Suppressor macrophage (primary cell): ENCODE measurements at regions not wholly inside any gene's neighbourhood (a gene's known extent, or its start where the extent isn't known, plus 50 kb on each side); places are given as distances from the start of the nearest gene placed in this dataset.

Source experiments
- DNase-seq, 4 experiments: peaks; one replicate each; pipeline ENCODE4 v3.0.0-alpha.2; 2020 to 2022

- peak; percentile 24 to 65 (median 52) for DNase-seq
Observed at GRCh38 chr6:146903451-146903850, 300.8 kb upstream of the STXBP5 start.

DNA sequence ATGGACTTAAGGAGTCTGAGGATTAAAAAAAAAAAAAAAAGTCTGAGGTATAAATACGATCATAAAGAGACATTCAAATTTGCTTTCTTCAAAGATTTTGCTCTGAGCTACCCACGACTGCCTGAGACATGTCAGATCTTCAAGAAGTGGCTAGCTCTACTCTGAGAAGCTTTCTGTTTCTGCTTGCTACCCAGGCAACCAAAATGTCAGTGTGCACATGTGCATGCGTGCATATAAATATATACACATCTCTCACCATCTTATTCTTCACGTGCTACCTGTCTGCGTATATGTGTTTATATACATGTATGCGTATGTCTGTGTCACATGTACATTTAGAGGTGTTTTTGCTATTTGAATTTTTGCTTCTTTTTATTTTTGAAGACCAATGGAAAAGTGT is 299.6 kb upstream of the STXBP5 start:
- no peak for DNase-seq

- no peak for DNase-seq
Observed at GRCh38 chr6:146905181-146905704, 299.0 kb upstream of the STXBP5 start.

DNA sequence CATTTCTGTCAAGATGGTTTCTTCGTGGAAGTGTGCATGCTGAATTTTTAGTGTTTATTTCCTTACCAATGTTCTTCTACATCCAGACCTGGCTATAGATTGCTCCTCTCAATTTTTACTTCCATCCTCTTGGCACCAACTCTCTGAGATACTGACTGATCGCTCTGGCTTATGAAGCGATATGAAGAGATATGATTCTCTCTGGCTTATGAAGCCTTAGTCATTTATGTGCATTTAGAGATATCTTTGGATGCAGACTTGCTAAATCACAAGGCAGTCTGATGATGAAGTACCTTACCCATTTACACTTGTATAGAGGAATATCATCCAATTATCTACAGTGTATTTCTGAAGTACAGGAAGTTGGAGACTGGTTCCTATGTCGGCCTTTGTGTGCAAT is 295.4 kb upstream of the STXBP5 start:
- DNase-seq, result no peak

DNA sequence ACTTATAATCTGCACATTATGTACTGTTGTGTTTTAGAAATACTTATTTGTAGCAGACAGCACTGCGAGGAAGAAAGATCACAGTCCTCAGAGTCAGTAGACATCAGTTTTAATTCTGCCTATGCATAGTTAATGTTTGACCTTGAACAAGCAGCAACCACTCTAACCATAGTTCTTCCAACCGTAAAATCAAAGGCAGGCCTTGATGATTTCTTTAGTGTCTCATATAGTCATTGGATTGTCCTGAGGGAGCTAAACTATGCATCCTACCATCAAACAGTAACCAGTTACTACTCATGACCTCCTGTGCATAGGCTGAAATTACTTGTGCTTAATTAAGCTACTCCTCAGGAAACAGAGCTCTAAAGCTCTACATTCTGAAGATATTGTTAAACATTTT is 294.8 kb upstream of the STXBP5 start:
- DNase-seq, result no peak

DNA sequence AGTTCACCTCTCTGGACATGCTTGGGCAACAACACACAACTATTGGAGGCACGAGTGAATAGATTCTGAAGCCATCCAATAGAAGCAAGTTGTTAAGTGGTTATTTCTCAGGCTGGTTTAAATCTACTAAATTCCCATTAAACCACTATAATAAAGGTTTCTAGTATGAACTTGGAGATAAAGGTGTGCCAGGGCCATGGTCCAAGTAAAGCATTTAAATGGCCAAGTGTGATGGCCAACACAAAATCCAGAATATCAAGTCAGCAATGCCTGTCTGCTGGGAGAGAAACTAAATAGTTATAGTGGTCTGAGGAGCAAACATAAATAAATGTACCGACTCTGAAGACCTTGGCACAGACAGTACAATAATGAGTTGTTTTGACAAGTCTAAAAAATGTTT is 294.3 kb upstream of the STXBP5 start:
- no peak for DNase-seq

DNA sequence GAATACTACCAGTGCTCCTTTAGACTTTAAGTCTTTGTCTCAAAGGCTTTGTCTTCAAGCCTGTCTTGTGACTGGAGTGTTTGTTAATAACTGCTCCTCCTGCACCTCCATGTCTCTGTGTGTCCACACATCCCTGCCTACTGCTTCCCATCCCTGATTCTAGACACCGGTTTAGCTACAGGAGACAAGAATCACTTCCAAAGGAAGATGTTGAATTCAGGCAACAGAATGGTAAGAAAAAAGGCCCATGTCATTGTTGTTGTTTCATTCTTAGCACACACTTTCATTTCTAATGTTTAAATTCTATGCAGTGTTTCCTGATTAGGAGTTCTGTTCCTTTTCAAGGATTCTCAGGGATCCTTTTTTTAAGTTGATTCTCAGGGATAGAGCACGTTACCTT is 293.6 kb upstream of the STXBP5 start:
- no peak for DNase-seq

- no peak for DNase-seq
Observed at GRCh38 chr6:146911635-146912215, 292.5 kb upstream of the STXBP5 start.

DNA sequence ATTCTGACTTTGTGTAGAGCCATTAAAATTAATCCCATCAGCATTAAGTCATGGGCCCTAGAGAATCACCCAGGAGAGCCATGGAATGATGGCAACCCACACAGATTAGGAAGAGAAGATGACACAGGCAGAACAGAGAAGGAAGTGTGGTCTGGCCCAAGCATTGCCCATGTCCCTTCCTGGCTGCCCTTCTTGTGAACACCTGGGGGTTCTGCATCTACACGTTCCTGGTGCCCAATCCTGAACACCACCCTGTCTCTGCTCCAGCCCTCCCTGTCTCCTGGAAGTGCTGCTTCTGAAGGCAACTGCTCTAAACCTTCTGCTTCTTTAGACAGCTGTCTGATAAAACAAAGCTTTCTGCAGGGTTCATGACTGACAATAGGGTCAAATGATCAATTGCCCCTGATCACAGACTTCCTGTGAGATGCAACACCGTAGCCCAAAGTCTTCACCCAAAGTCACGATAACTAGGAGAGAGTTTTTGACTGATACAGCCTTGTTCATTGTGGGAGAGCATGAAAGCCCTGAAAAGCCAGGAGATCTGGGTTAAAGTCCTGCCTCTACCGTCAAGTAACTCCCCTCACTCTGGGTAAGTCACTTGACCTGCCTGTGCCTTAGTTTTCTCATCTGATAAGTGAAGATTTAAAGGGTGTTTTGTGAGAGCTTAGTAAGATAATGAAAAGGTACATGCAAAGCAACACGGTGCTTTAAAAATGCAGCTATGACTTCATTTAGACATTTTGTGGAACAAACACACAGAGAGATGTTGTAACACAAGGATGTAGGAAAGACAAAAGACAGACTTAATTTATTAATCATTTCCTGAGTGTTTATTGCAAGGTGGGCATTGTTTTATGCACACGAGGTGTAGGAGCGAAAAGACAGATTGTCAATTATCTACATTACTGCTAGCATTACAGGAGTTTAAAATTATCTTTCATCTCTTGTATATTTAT is 291.2 kb upstream of the STXBP5 start:
- peak in 3 of 4 experiments; percentile 6 to 54 (median 47) for DNase-seq

DNA sequence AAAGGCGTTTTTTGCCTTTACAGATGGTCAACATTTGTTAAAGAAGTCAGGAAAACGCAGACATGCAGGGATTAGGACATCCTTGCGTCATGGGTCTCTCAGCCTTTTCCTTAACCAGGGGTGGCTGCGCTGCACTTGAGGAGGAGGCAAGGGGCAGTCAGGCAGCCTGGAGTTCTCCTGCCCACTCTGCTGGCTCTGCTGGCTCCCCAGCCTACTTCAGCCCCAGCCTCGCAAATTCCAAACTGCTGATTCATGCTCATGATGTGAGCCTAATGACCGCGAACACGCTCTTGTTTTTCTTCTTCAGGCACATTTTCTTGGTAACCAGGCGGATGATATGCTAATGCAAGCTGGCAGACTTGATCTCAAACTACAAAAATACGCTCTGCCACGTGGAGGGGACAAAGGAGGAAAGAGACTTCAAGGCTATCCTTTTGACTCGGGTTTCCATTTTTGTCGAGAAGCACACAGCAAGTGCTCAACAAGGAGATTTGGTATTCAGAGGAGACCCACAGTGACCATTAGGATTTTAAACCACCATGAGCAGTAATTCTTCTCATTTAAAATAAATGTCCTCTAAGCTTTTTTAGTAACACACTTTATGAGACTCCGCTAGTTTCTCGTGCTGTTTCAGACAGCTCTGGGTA is 290.3 kb upstream of the STXBP5 start:
- peak; percentile 76 to 88 (median 85) for DNase-seq

- peak; percentile 67 to 85 (median 77) for DNase-seq
Observed at GRCh38 chr6:146914489-146915483, 289.4 kb upstream of the STXBP5 start.

DNA sequence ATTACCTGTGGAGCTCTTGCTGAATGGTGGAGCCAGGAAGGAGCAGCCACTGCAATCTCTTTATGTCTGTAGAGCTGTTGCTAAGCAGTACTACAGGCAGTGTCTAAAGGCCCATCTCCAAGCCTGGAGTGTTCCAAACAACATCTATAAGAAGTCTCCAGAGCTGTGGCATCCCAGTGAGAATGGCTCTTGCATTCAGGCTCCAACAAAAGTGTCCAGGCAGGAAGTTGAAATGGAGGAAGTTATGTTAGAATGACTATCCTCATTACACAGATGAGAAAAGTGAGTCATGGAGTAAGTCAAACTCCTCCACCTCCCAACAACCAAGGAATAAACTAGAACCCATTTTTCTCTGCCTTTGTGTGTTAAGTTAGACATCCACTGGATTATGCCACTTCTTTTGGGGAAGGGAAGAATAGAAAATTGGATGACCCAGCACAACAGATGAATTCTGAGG is 288.5 kb upstream of the STXBP5 start:
- peak; percentile 58 to 81 (median 72) for DNase-seq

- peak in 2 of 4 experiments; percentile 35 to 36 for DNase-seq
Observed at GRCh38 chr6:146916435-146917025, 287.7 kb upstream of the STXBP5 start.

- no peak for DNase-seq
Observed at GRCh38 chr6:146917182-146917581, 287.0 kb upstream of the STXBP5 start.

DNA sequence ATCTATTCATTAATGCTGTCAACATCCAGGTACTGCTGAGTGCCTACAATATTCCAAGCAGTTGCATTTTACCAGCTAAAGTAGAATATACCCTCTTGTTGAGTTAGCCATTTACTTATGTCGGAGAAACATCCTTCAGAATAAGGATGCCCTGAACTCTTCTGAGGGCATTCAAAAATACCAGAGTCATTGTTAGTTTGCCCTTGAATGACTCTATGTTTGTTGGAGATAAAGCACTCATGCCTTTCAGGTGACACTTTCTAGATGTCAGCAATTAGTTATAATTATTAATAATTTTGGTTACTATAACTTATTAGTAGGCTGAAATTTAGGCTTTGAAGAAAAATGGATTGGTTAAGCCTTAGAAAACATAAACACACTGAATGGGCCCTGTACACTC is 286.2 kb upstream of the STXBP5 start:
- no peak for DNase-seq

DNA sequence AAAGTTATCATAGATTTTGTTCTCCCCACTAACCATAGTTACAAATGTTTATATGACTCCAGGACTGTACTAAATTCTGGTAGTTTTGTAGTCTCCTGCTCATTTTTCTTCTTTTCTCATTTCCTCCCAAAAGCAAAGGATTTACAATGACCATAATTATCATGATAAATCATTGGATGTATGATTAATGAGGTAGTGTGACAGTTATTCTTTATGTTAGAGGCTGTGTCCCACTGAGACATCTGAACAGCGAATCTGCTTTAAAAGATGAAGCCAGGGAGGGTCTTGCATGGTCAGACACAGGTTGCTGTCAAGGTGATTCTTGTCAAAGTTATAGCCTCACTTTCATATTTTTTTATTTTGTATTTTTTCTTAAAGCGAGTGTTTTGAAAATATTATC is 285.2 kb upstream of the STXBP5 start:
- no peak for DNase-seq

- no peak for DNase-seq
Observed at GRCh38 chr6:146923205-146923833, 280.9 kb upstream of the STXBP5 start.

DNA sequence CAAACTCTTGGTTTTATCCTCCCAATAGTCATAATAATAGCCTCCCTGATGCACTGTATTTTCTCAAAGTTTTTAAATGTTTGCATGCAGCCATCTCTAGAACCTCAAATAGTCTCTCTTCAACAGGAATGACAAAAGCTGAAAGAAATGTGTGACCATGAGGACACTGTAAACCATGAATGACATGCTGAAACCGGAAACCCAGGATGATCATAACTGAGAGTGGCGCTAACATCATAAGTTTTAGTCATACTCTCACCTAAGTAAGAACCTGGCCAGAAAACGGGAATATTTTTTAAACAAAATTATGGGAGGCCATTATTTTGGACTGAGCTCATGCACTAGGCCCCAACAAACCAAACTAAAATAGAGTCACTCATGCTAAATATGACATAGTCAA is 278.4 kb upstream of the STXBP5 start:
- no peak for DNase-seq

- no peak for DNase-seq
Observed at GRCh38 chr6:146928503-146928902, 275.7 kb upstream of the STXBP5 start.

DNA sequence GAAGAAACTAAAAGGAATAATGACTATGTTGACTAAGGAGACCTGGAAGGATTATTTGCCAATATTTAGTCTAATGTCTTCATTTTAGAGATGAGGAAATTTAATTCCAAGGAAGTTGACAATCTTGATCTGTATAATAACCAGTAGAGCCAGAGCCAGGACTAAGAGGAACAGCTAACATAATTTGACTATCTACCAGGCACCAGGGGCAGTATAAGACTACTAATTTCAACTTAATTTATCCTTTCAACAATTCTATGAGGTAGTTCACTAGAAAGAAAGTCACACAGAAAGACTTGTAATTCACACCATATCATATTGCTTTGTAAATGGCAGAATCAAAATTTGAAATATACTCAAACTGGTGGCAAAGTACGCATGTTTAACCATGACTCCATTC is 273.0 kb upstream of the STXBP5 start:
- DNase-seq, result no peak

- no peak for DNase-seq
Observed at GRCh38 chr6:146937316-146937715, 266.9 kb upstream of the STXBP5 start.
